ENCODE measurements at regions not wholly inside any gene's neighbourhood (a gene's known extent, or its start where the extent isn't known, plus 50 kb on each side); places are given as distances from the start of the nearest gene placed in this dataset.

DNA sequence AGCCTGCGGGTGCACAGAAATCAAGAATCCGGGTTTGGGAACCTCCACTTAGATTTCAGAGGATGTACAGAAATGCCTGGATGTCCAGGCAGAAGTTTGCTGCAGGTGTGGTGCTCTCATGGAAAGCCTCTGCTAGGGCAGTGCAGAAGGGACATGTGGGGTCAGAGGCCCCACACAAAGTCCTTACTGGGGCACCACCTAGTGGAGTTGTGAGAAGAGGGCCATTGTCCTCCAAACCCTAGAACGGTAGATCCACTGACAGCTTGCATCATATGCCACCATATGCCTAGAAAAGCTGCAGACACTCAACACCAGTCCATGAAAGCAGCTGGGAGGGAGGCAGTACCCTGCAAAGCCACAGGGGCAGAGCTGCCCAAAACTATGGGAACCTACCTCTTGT is 833.0 kb downstream of the TMEM182 start:
- no peaks in the 10 kb centered on the region for H3K4me1 ChIP-seq (ENCODE audit: control insufficient read depth, insufficient read depth, low read length)
- no peak overlapping the region for H3K27ac ChIP-seq (ENCODE audit: low read depth, low read length)
- H3K36me3 ChIP-seq (ENCODE audit: control insufficient read depth, insufficient read depth, low read length), result no peaks in the 10 kb centered on the region
- no peaks in the 10 kb centered on the region for H3K27me3 ChIP-seq (ENCODE audit: control insufficient read depth, insufficient read depth, low read length)
- peaks cover 20% of the 10 kb centered on the region for H3K9me3 ChIP-seq (ENCODE audit: control insufficient read depth, insufficient read depth, low read length)
- H3K4me3 ChIP-seq (ENCODE audit: low read depth, low read length), result no peak overlapping the region
- no peak overlapping the region for H3K9ac ChIP-seq (ENCODE audit: low read depth, low read length)

DNA sequence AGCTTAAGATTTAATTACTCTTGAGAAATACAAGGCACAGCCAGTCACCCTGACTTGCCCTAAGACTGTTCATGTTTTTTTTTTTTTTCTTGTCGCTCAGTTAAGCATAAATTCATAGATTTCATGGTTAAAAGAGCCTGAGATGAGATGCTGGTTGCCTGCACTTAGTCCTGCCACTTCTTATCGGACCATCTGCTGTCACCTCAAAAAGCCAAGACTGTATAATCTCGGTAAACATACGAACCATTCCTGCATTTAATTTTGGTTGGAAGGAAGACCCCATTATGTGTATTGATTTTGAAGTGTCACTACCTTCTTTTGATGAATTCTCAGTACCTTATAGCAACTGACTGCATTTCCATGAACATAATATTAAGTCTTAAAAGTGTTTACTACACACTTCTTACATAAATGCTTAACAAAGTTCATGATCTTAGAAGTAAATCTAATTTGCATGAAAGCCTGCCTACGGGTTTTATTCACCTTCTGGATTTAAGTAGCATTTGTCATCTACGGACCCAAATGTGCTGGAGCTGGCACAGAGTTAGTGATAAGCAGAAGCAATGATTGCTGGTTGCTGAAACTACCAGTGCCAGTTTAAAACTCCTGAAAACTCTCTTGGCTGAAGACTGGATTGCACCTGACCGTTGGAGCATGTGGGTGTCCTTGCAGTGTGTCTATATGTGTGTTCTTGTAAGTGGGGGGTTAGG is 843.4 kb downstream of the TMEM182 start:
- no peak overlapping the region for H3K9ac ChIP-seq (ENCODE audit: low read depth, low read length)
- H3K4me1 ChIP-seq (ENCODE audit: control insufficient read depth, insufficient read depth, low read length), result no peaks in the 10 kb centered on the region
- H3K9me3 ChIP-seq (ENCODE audit: control insufficient read depth, insufficient read depth, low read length), result peaks cover 16% of the 10 kb centered on the region
- no peaks in the 10 kb centered on the region for H3K27me3 ChIP-seq (ENCODE audit: control insufficient read depth, insufficient read depth, low read length)
- H3K36me3 ChIP-seq (ENCODE audit: control insufficient read depth, insufficient read depth, low read length), result no peaks in the 10 kb centered on the region
- no peak overlapping the region for H3K27ac ChIP-seq (ENCODE audit: low read depth, low read length)
- H3K4me3 ChIP-seq (ENCODE audit: low read depth, low read length), result no peak overlapping the region

DNA sequence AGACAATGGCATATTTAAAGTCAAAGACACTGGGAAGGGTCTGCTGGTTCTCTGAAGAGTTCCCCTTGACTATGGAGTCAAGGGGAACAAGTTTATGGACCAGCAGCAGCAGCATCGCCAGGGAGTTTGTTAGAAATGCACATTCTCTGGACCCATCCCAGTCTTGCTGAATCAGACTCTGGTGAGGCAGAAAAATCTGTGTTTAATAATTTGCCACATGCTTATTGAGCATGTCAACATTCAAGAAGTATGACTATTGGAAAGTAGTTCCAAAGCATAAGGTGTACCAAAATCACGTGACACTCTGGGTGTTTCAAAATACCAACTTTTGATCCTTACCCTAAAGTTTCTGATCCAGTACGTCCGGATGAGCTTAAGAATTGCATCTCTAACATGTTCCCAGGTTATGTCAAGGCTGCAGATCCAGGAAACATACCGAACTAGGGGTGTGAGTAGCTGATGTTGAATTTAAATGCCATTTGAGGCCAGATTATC is 853.8 kb downstream of the TMEM182 start:
- no peak overlapping the region for H3K27ac ChIP-seq (ENCODE audit: low read depth, low read length)
- no peaks in the 10 kb centered on the region for H3K27me3 ChIP-seq (ENCODE audit: control insufficient read depth, insufficient read depth, low read length)
- H3K4me3 ChIP-seq (ENCODE audit: low read depth, low read length), result no peak overlapping the region
- peaks cover 4% of the 10 kb centered on the region for H3K9me3 ChIP-seq (ENCODE audit: control insufficient read depth, insufficient read depth, low read length)
- H3K36me3 ChIP-seq (ENCODE audit: control insufficient read depth, insufficient read depth, low read length), result no peaks in the 10 kb centered on the region
- no peaks in the 10 kb centered on the region for H3K4me1 ChIP-seq (ENCODE audit: control insufficient read depth, insufficient read depth, low read length)
- no peak overlapping the region for H3K9ac ChIP-seq (ENCODE audit: low read depth, low read length)

DNA sequence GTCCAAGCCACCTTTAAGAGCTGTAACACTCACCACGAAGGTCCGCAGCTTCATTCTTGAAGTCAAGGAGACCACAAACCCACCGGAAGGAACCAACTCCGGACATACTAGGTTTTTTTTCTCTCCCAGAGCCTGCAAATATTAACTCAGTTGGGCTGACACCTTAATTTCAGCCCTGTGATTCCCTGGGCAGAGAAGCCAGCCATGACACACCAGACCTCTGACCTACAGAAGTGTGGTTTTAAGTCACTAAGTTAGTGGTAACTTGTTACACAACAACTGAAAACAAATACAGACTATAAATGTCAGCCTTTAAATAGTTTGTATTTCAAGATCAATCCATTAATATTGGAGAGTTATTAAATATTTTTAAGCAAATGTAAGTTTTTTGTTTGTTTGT is 855.1 kb downstream of the TMEM182 start:
- no peak overlapping the region for H3K9ac ChIP-seq (ENCODE audit: low read depth, low read length)
- H3K4me1 ChIP-seq (ENCODE audit: control insufficient read depth, insufficient read depth, low read length), result no peaks in the 10 kb centered on the region
- H3K27ac ChIP-seq (ENCODE audit: low read depth, low read length), result no peak overlapping the region
- H3K4me3 ChIP-seq (ENCODE audit: low read depth, low read length), result no peak overlapping the region
- H3K36me3 ChIP-seq (ENCODE audit: control insufficient read depth, insufficient read depth, low read length), result no peaks in the 10 kb centered on the region
- H3K27me3 ChIP-seq (ENCODE audit: control insufficient read depth, insufficient read depth, low read length), result no peaks in the 10 kb centered on the region
- H3K9me3 ChIP-seq (ENCODE audit: control insufficient read depth, insufficient read depth, low read length), result peaks cover 12% of the 10 kb centered on the region

DNA sequence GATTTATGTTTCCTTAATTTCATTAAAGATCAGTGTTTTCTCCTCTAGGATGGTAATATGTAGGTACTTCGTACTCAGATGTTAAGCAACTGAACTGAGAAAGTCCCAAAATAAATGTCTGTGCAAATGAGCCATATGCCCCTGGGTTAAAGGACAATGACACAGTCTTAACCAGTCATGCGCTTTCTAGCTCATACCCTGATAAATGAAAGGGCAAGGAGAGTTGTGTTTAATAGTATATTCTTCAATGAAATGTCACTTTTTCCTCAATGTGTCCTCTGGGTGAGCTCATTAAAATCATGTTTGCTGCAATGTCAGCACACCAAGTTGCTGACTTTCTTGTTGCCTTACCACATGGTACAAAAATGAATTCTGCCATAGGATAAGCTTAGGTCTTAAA is 856.3 kb downstream of the TMEM182 start:
- Histone ChIP-seq H3K27ac (ENCODE audit: low read depth, low read length) (no peak overlapping the region), H3K36me3 (ENCODE audit: control insufficient read depth, insufficient read depth, low read length) (no peaks in the 10 kb centered on the region), H3K9ac (ENCODE audit: low read depth, low read length) (no peak overlapping the region), H3K27me3 (ENCODE audit: control insufficient read depth, insufficient read depth, low read length) (no peaks in the 10 kb centered on the region), H3K9me3 (ENCODE audit: control insufficient read depth, insufficient read depth, low read length) (peaks cover 18% of the 10 kb centered on the region), H3K4me1 (ENCODE audit: control insufficient read depth, insufficient read depth, low read length) (no peaks in the 10 kb centered on the region), H3K4me3 (ENCODE audit: low read depth, low read length) (no peak overlapping the region)

DNA sequence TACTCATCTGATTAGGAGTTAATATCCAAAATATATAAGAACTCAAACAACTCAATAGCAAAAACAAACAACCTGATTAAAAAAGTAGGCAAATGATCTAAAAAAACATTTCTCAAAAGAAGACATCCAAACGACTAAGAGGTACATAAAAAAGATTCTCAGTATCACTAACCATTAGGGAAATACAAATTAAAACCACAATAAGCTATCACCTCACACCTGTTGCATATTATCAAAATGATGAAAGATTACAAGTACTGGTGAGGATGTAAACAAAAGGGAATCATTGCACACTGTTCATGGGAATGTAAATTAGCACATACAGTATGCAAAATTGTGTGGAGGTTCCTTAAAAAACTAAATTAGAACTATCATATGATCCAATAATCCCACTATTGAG is 865.5 kb downstream of the TMEM182 start:
- Histone ChIP-seq H3K27me3 (ENCODE audit: control insufficient read depth, insufficient read depth, low read length) (no peaks in the 10 kb centered on the region), H3K27ac (ENCODE audit: low read depth, low read length) (no peak overlapping the region), H3K4me1 (ENCODE audit: control insufficient read depth, insufficient read depth, low read length) (no peaks in the 10 kb centered on the region), H3K9ac (ENCODE audit: low read depth, low read length) (no peak overlapping the region), H3K4me3 (ENCODE audit: low read depth, low read length) (no peak overlapping the region), H3K9me3 (ENCODE audit: control insufficient read depth, insufficient read depth, low read length) (peaks cover 5% of the 10 kb centered on the region), H3K36me3 (ENCODE audit: control insufficient read depth, insufficient read depth, low read length) (no peaks in the 10 kb centered on the region)

DNA sequence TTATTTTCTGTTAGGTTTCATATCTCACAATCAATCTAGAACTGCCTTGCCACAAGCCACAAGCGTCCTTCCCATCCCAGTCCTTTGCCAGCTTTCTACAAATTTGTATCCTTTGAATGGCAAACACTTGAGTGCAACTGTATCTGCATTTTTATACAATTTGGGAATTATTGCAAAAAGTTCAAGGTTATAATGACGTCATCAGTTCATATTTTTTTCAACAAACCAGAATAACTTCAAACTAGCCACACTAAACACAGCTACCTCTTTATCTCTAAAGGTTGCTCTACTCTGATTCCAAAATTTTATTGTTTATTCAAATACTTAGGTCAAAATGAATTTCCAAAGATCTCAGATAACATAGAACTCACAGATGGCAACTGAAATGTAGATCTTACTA is 877.1 kb downstream of the TMEM182 start:
- Histone ChIP-seq H3K4me1 (ENCODE audit: control insufficient read depth, insufficient read depth, low read length) (no peaks in the 10 kb centered on the region), H3K9ac (ENCODE audit: low read depth, low read length) (no peak overlapping the region), H3K9me3 (ENCODE audit: control insufficient read depth, insufficient read depth, low read length) (no peaks in the 10 kb centered on the region), H3K27me3 (ENCODE audit: control insufficient read depth, insufficient read depth, low read length) (no peaks in the 10 kb centered on the region), H3K27ac (ENCODE audit: low read depth, low read length) (no peak overlapping the region), H3K4me3 (ENCODE audit: low read depth, low read length) (no peak overlapping the region), H3K36me3 (ENCODE audit: control insufficient read depth, insufficient read depth, low read length) (no peaks in the 10 kb centered on the region)

DNA sequence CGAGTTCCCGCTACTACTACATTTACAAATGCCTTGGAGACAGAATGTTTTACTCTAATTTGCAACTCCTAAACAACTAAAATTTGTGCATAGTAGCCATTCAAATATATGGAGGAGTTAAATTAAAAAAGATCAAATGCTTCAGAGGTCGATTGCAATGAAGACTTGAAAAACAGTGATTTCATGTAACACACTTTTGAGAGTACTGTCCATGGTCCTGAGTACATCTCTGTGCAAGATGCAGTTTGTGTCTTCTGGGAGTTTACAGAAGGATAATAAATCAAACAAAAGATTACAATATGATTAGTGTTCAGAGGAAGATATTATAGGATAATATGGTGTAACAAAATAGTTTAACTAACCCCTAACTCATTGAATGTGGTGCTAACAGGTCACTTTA is 894.7 kb downstream of the TMEM182 start:
- no peaks in the 10 kb centered on the region for H3K27me3 ChIP-seq (ENCODE audit: control insufficient read depth, insufficient read depth, low read length)
- no peak overlapping the region for H3K4me3 ChIP-seq (ENCODE audit: low read depth, low read length)
- H3K27ac ChIP-seq (ENCODE audit: low read depth, low read length), result no peak overlapping the region
- H3K9ac ChIP-seq (ENCODE audit: low read depth, low read length), result no peak overlapping the region
- no peaks in the 10 kb centered on the region for H3K9me3 ChIP-seq (ENCODE audit: control insufficient read depth, insufficient read depth, low read length)
- H3K4me1 ChIP-seq (ENCODE audit: control insufficient read depth, insufficient read depth, low read length), result no peaks in the 10 kb centered on the region
- H3K36me3 ChIP-seq (ENCODE audit: control insufficient read depth, insufficient read depth, low read length), result no peaks in the 10 kb centered on the region

DNA sequence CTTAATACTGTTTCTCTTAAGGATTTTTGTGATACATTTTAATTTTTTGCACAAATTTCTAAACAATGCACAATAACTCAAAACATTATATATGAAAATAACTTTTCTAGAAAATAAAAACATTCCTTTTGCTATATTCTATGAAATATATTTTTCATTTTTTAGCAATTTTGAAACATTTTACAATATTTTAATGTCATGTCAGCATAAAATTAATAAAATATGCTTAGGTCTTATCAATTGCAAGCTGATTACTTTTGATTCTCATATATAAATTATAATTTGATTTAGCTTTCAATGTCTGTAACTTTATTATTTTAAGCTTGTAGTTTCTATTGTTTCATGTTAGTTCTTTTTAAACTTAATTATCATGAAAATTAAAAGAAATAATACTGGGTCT is 898.7 kb downstream of the TMEM182 start:
- Histone ChIP-seq H3K9ac (ENCODE audit: low read depth, low read length) (no peak overlapping the region), H3K4me1 (ENCODE audit: control insufficient read depth, insufficient read depth, low read length) (peaks cover 6% of the 10 kb centered on the region; the same call in 1 of the 2 replicates), H3K9me3 (ENCODE audit: control insufficient read depth, insufficient read depth, low read length) (no peaks in the 10 kb centered on the region), H3K36me3 (ENCODE audit: control insufficient read depth, insufficient read depth, low read length) (no peaks in the 10 kb centered on the region), H3K4me3 (ENCODE audit: low read depth, low read length) (no peak overlapping the region), H3K27me3 (ENCODE audit: control insufficient read depth, insufficient read depth, low read length) (no peaks in the 10 kb centered on the region), H3K27ac (ENCODE audit: low read depth, low read length) (no peak overlapping the region)

DNA sequence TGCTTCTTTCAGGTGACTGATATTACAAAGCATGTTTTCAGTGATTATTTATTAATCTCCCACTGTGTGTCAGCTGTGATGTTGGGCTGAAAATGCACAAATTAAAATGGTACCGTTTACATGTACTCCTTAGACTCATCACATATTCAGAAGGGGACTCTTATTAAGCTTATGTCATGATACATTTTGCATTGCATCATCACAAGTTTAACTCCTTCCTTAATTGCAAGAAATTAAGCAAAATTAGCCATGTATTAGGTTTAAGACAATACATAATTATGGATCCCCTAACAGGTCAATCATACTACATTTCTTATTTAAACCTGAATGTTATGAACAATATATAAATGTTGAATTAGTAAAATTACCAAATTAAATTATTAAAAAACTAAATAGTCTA is 899.1 kb downstream of the TMEM182 start:
- Histone ChIP-seq H3K4me3 (ENCODE audit: low read depth, low read length) (no peak overlapping the region), H3K4me1 (ENCODE audit: control insufficient read depth, insufficient read depth, low read length) (peaks cover 6% of the 10 kb centered on the region; the same call in 1 of the 2 replicates), H3K9ac (ENCODE audit: low read depth, low read length) (no peak overlapping the region), H3K27ac (ENCODE audit: low read depth, low read length) (no peak overlapping the region), H3K27me3 (ENCODE audit: control insufficient read depth, insufficient read depth, low read length) (no peaks in the 10 kb centered on the region), H3K9me3 (ENCODE audit: control insufficient read depth, insufficient read depth, low read length) (no peaks in the 10 kb centered on the region), H3K36me3 (ENCODE audit: control insufficient read depth, insufficient read depth, low read length) (no peaks in the 10 kb centered on the region)

DNA sequence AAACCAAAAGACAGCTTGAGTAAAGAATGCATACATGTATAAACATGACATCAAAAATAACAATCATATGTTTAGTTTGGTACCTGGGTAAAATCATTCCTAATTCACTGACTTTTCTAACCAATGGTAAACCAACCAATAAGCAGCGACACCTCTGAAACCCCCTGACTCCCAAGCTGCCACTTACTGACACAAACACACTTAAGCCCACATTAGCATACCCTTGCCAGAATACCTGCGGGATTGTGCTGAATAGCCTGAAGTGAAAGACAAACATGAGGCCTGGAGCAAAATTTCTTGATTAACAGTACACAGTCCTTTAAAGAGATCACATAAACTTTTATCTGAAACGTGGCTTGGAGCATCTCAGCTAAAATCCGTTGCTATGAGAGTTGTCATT is 902.9 kb downstream of the TMEM182 start:
- Histone ChIP-seq H3K9me3 (ENCODE audit: control insufficient read depth, insufficient read depth, low read length) (no peaks in the 10 kb centered on the region), H3K4me3 (ENCODE audit: low read depth, low read length) (no peak overlapping the region), H3K36me3 (ENCODE audit: control insufficient read depth, insufficient read depth, low read length) (no peaks in the 10 kb centered on the region), H3K4me1 (ENCODE audit: control insufficient read depth, insufficient read depth, low read length) (peaks cover 6% of the 10 kb centered on the region; the same call in 1 of the 2 replicates), H3K9ac (ENCODE audit: low read depth, low read length) (no peak overlapping the region), H3K27ac (ENCODE audit: low read depth, low read length) (no peak overlapping the region), H3K27me3 (ENCODE audit: control insufficient read depth, insufficient read depth, low read length) (no peaks in the 10 kb centered on the region)
